HG03439 (cell line): ENCODE measurements at regions not wholly inside any gene's neighbourhood (a gene's known extent, or its start where the extent isn't known, plus 50 kb on each side); places are given as distances from the start of the nearest gene placed in this dataset.

ENCODE experiments used
- ATAC-seq: cut with Tn5 transposase; IDR thresholded peaks from one replicate; pipeline ENCODE4 v1.9.1; 2021; ENCODE audit warnings: mild to moderate bottlenecking, moderate library complexity; ENCODE audit not compliant: unreplicated experiment

GRCh38 chr6:14316651-14317386 lies 199.2 kb downstream of the CD83 start:
- no peak for ATAC-seq

- no peak for ATAC-seq
Observed at GRCh38 chr6:14317387-14317970, 199.9 kb downstream of the CD83 start.

- no peak for ATAC-seq
Observed at GRCh38 chr6:14320332-14320731, 202.8 kb downstream of the CD83 start.

DNA sequence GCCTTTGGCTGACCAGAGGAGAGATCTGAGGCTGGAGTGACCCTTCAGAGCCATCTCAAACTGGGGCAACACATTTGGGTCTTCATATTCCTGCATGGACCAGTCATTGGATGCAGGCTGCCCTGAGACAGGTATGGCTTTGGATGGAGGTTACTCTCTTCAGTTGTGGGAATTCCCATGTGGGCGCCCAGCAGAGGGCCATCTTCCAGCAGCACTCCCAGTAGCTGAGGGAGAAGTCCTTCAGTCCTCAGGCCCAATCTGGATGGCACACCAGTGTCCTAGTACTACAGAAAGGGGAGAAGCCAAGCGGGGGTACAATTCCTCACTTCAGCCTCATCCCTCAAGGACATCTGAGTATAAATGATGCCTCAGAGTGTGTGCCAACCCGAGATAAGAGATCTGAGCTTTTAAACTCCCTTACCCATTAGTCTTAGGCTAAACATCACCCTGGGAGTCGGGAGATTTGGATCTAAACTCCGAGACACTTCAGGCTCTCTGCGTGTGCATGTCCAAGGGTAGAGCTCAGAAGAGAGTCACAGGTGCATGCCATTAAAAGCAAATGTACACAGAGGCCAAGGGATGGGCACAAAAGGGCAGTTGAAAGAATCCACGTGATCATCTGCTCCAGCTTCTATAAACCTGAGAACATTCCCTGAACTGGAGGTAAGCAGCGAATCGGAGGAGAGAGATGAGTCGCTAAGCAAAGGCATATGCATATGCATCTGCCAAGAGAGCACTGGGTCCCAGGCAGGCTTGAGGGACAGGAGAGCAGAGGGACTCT lies 204.6 kb downstream of the CD83 start:
- ATAC-seq = no peak

- no peak for ATAC-seq
Observed at GRCh38 chr6:14322841-14323240, 205.3 kb downstream of the CD83 start.

- no peak for ATAC-seq
Observed at GRCh38 chr6:14326774-14327173, 209.2 kb downstream of the CD83 start.

DNA sequence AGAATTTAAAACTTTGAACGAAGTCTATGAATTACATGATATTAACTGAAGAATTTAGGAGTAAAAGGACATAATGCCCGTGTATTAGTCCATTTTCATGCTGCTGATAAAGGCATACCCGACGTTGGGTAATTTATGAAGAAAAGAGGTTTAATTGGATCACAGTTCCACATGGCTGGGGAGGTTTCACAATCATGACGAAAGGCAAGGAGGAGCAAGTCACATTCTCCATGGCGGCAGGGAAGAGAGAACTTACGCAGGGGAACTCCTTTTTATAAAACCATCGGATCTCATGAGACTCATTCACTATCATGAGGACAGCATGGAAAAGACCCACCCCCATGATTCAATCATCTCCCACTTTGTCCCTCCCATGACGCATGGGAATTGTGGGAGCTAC lies 210.6 kb downstream of the CD83 start:
- ATAC-seq = no peak

GRCh38 chr6:14333556-14334305 lies 216.2 kb downstream of the CD83 start:
- ATAC-seq = no peak

DNA sequence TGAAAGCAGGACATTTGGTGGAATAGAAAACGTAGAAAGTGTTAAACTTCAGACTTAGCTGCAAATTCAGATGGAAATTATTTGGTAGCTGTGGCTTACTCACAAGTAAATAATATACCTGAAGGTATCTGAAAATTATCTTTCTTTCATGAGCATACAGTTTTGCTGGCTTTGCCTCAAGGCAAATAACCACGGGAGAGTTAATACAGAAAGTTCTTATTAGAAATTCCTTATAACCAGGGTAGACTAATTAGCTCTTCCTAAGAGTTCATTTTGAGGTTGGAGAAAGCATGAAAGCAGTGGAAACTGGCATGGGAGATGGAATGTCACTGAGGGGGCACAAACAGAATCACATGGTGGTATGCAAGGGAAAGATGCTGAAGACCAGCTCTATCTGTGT lies 217.5 kb downstream of the CD83 start:
- ATAC-seq = no peak

GRCh38 chr6:14337152-14337551 lies 219.6 kb downstream of the CD83 start:
- no peak for ATAC-seq

GRCh38 chr6:14339172-14339571 lies 221.6 kb downstream of the CD83 start:
- no peak for ATAC-seq

GRCh38 chr6:14339711-14340584 lies 222.4 kb downstream of the CD83 start:
- no peak for ATAC-seq

- no peak for ATAC-seq
Observed at GRCh38 chr6:14344486-14344885, 226.9 kb downstream of the CD83 start.

- ATAC-seq = no peak
Observed at GRCh38 chr6:14348389-14348788, 230.8 kb downstream of the CD83 start.

GRCh38 chr6:14349507-14349906 lies 231.9 kb downstream of the CD83 start:
- ATAC-seq = no peak

DNA sequence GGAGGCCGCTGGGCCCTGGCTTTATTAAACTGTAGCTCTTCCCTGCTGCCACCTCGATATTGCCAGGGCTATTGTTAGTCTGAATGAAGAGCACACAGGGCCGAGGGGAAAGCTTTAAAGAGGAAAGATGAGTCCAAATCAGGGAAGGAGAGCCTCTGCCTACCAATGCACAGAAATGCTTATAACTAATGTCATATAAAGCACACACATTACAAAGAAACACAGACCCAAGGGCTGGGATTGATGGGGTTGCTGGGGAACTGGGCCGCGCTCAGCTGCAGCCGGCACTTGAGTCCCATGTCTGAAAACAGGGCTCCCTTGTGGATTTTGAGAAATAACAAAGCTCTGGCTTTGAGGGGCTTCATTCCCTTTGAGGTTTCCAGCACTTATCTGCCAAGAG lies 232.6 kb downstream of the CD83 start:
- ATAC-seq = no peak

GRCh38 chr6:14353281-14353680 lies 235.7 kb downstream of the CD83 start:
- no peak for ATAC-seq

DNA sequence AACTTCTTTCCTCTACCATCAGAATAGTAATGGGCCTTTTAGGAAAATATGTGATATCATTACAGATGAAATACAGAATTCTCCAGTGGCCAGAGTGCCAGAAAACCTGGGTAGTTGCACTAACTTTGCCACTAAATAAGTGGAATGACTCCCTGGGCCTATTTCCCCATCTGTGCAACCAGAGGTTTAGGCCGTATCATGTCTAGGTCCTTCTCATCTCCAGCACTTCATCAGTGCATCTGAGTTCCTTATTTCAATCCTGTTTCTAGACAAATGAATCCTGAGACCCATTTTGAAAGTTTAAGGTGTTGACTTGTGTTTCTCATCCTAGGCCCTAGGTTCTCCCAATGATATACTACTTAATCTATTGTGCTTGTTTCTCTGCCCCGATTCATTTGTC lies 236.2 kb downstream of the CD83 start:
- no peak for ATAC-seq

GRCh38 chr6:14354919-14355572 lies 237.5 kb downstream of the CD83 start:
- ATAC-seq = no peak

DNA sequence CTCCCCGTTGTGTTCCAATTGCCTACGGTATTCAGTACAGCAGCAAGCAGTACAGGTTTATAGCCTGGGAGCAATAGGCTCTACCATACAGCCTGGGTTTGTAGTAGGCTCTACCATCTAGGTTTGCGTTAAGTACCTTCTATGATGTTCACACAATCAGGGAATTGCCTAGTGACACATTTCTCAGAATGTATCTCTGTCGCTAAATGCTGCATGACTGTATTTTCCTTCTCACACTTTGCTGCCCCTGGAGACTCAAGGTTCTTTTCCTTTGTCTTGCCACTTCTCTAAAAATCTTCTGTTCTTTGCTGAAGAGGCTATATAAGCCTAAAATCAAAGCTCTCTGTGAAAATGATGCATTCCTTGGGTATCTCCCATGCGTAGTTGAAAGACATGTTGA lies 241.9 kb downstream of the CD83 start:
- ATAC-seq = no peak
